Nephron (organoid): ENCODE measurements at regions not wholly inside any gene's neighbourhood (a gene's known extent, or its start where the extent isn't known, plus 50 kb on each side); places are given as distances from the start of the nearest gene placed in this dataset.
A peak's percentile ranks its signal among the peaks of the same experiment; 100 is the strongest.

ENCODE experiments used
- H3K27ac Mint-ChIP-seq, 3 experiments: 2 replicates each; pipeline ENCODE4 v1.8.0; 2020; ENCODE audit warnings: mixed read lengths in 3 of 3, mild to moderate bottlenecking in 2 of 3, moderate library complexity in 1 of 3
- H3K27me3 Mint-ChIP-seq: 2 replicates; pipeline ENCODE4 v1.8.0; 2021; ENCODE audit warnings: low read depth, mild to moderate bottlenecking, moderate library complexity, mixed read lengths
- H3K36me3 Mint-ChIP-seq: 2 replicates; pipeline ENCODE4 v1.8.0; 2020; ENCODE audit warnings: low read depth, mixed read lengths
- H3K4me1 Mint-ChIP-seq: 2 replicates; pipeline ENCODE4 v1.8.0; 2020; ENCODE audit warnings: mixed read lengths
- H3K4me3 Mint-ChIP-seq, 3 experiments: 2 replicates each; pipeline ENCODE4 v1.8.0; 2020; ENCODE audit warnings: mild to moderate bottlenecking in 3 of 3, mixed read lengths in 3 of 3, moderate library complexity in 2 of 3
- H3K9me3 Mint-ChIP-seq: 2 replicates; pipeline ENCODE4 v1.8.0; 2020; ENCODE audit warnings: mixed read lengths
- TF ChIP-seq, protein P1 (sequence below), 3 experiments: fragments of 200-600 bp; sonication (generic); IDR thresholded peaks; one replicate each; pipeline ENCODE4 v1.5.0; 2021; ENCODE audit warnings: antibody characterized with exemption in 3 of 3; ENCODE audit not compliant: unreplicated experiment in 3 of 3

DNA sequence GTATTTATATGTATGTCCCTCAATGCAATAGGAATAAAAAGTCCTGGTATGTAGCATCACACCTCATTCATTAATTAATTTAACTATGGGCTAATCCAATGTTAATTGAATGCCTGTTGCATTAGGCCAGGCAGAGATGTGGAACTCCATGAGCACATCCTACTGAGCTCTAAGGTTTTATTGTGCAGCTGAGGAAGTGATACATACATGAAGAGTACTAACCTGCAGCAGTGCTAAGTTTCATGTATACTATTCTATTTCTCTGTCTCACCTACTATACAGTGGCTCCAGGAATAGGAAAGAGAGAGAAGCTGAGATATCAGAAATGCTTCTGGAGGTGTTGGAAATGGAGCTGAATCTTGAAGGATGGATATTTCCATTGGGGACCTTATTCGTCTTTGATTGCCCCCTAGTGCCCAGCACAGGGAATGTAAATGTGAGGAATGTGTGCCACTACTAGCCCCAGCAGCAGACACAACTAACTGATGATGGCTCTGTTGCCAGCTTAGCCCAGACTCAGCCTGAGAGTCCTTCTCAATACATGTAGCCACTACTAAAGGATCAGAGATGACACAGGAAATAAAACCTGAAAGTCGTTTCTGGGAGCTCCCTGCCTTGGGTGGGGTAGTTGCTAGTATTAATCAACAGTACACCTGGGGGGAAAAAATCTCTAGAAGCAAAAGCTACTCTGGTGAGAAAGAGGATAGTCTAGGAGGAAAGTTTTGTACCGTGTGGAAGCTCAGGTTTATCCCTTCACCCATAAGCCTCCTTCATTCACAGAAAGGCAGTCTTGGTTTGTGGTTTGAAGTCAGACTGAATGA lies 173.3 kb upstream of the FOXD3 start:
- TF ChIP-seq, protein P1, sequence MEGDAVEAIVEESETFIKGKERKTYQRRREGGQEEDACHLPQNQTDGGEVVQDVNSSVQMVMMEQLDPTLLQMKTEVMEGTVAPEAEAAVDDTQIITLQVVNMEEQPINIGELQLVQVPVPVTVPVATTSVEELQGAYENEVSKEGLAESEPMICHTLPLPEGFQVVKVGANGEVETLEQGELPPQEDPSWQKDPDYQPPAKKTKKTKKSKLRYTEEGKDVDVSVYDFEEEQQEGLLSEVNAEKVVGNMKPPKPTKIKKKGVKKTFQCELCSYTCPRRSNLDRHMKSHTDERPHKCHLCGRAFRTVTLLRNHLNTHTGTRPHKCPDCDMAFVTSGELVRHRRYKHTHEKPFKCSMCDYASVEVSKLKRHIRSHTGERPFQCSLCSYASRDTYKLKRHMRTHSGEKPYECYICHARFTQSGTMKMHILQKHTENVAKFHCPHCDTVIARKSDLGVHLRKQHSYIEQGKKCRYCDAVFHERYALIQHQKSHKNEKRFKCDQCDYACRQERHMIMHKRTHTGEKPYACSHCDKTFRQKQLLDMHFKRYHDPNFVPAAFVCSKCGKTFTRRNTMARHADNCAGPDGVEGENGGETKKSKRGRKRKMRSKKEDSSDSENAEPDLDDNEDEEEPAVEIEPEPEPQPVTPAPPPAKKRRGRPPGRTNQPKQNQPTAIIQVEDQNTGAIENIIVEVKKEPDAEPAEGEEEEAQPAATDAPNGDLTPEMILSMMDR (IDR thresholded peaks at IDR 0.05; ENCODE audit: unreplicated experiment in 3 of 3), result peak; percentile 44 to 55 (median 48)
- H3K27me3 Mint-ChIP-seq, result peaks cover 9% of the 10 kb centered on the region
- no peak overlapping the region for H3K27ac Mint-ChIP-seq
- H3K4me1 Mint-ChIP-seq, result no peaks in the 10 kb centered on the region
- H3K9me3 Mint-ChIP-seq, result no peaks in the 10 kb centered on the region
- H3K36me3 Mint-ChIP-seq, result no peaks in the 10 kb centered on the region
- no peak overlapping the region for H3K4me3 Mint-ChIP-seq

DNA sequence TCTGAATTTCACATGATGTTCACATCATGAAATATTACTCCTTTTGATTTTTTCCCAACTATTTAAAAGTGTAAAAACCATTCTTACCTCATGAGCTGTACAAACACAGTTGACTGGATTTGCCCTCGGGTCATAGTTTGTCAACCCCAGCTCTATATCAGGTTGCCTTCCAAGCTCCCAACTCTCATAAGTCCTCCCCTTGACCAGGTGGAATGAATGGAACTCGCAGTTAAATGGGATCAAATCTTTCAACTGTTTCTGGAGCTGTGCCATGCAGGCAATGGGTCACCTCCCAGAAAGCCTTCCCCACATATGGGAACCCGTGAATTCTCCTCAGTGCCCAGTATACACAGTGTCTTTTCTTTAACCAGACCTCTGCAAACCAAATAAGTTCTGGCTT lies 169.8 kb upstream of the FOXD3 start:
- Mint-ChIP-seq H3K4me1 (no peaks in the 10 kb centered on the region), H3K9me3 (no peaks in the 10 kb centered on the region), H3K4me3 (no peak overlapping the region), H3K27ac (no peak overlapping the region), H3K27me3 (peaks cover 8% of the 10 kb centered on the region), H3K36me3 (no peaks in the 10 kb centered on the region)
- TF ChIP-seq, protein P1 (IDR thresholded peaks at IDR 0.05; ENCODE audit: unreplicated experiment in 3 of 3), result no peak

DNA sequence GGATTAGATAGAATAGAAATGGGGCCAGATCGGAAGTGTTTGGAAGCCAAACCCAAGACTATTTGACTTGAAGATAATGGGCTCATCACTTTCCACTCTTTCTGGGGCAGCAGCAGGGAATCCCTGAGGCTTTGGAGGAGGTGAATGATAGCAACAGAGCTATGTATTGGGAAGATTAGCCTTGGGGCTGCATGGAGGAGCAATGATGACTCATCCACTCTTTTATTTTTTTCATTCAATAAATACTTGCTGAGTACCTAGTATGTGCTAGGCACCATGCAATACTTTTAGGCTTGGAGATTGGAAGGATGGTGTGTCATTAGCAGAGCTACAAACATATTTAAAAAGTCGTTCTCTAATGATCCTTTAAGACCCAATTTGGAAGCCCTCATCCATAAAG lies 166.9 kb upstream of the FOXD3 start:
- TF ChIP-seq, protein P1 (IDR thresholded peaks at IDR 0.05; ENCODE audit: unreplicated experiment in 3 of 3), result no peak
- H3K27me3 Mint-ChIP-seq, result no peaks in the 10 kb centered on the region
- H3K4me1 Mint-ChIP-seq, result no peaks in the 10 kb centered on the region
- no peaks in the 10 kb centered on the region for H3K36me3 Mint-ChIP-seq
- H3K9me3 Mint-ChIP-seq, result no peaks in the 10 kb centered on the region
- H3K27ac Mint-ChIP-seq, result no peak overlapping the region
- no peak overlapping the region for H3K4me3 Mint-ChIP-seq

DNA sequence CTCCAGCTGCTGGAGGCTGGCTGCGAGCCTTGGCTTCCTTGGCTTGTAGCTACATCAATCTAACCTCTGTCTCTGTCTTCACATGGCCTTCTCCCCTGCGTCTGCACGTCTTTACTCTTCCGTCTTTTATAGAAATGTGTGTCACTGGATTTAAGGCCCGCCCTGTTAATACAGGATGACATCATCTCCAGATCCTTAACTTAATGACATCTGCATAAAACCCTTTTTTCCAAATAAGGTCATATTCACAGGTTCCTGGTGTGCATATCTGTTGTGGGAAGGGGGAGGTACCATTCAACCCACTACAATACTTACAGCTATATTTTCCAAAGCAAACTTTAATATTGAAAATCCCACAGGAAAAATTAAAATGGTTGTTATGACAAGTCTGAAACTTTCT lies 165.3 kb upstream of the FOXD3 start:
- Mint-ChIP-seq H3K4me1 (no peaks in the 10 kb centered on the region), H3K27me3 (no peaks in the 10 kb centered on the region), H3K4me3 (no peak overlapping the region), H3K27ac (no peak overlapping the region), H3K9me3 (no peaks in the 10 kb centered on the region), H3K36me3 (no peaks in the 10 kb centered on the region)
- TF ChIP-seq, protein P1 (IDR thresholded peaks at IDR 0.05; ENCODE audit: unreplicated experiment in 3 of 3), result no peak

DNA sequence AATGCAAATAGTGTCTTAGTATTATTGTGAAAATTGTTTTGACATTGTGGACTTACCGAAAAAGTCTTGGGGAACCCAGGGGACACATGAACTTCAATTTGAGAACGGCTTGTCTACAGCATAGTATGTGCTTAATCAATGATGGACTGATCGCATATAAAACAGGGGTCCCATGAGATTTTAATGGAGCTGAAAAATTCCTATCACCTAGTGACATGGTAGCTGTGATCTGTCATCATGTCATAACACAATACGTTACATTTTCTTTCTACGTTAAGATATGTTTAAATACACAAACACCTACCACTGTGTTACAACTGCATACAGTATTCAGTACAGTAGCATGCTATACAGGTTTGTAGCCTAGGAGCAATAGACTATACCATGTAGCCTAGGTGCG lies 153.3 kb upstream of the FOXD3 start:
- no peak overlapping the region for H3K4me3 Mint-ChIP-seq
- TF ChIP-seq, protein P1 (IDR thresholded peaks at IDR 0.05; ENCODE audit: unreplicated experiment in 3 of 3), result no peak
- H3K36me3 Mint-ChIP-seq, result no peaks in the 10 kb centered on the region

DNA sequence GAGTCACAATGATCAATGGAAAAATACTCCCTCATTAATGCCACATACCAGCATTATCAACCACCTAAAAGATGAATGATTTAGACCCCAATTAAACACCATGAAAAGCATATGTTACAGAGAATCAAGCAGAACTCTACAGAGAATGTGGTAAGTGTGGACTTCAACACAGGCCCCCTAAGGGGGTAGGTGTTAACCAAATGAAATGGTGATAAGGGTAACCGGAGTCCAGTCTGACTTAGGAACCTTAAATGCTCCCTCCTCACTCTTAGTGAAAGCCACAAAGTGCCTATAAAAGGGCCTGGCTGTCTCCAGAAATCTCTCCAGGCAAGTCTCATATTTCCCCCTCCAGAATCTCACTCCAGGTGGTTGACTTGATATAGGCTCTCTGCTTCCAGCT lies 149.2 kb upstream of the FOXD3 start:
- H3K36me3 Mint-ChIP-seq, result no peaks in the 10 kb centered on the region
- H3K27ac Mint-ChIP-seq, result no peak overlapping the region
- no peaks in the 10 kb centered on the region for H3K27me3 Mint-ChIP-seq
- no peaks in the 10 kb centered on the region for H3K4me1 Mint-ChIP-seq
- peaks cover 11% of the 10 kb centered on the region for H3K9me3 Mint-ChIP-seq
- no peak overlapping the region for H3K4me3 Mint-ChIP-seq
- TF ChIP-seq, protein P1 (IDR thresholded peaks at IDR 0.05; ENCODE audit: unreplicated experiment in 3 of 3), result no peak

More for the DNA sequence above, 153.3 kb upstream of the FOXD3 start:
- H3K4me1 Mint-ChIP-seq, result no peaks in the 10 kb centered on the region
- H3K9me3 Mint-ChIP-seq, result no peaks in the 10 kb centered on the region
- H3K27me3 Mint-ChIP-seq, result no peaks in the 10 kb centered on the region
- no peak overlapping the region for H3K27ac Mint-ChIP-seq
